GM12875 (cell line): ENCODE measurements at regions not wholly inside any gene's neighbourhood (a gene's known extent, or its start where the extent isn't known, plus 50 kb on each side); places are given as distances from the start of the nearest gene placed in this dataset.
"Not testable (repeated sequence)": the region's sequence is repeated elsewhere in the genome, so short reads cannot be mapped to it uniquely, and the experiment has no call there.

ENCODE experiments used
- H3K4me3 ChIP-seq: one replicate; pipeline ENCODE4 v1.5.1; 2011; ENCODE audit warnings: low read depth, low read length, control low read depth
- CTCF ChIP-seq: IDR thresholded peaks from 2 replicates; pipeline ENCODE4 v1.5.1; 2011; ENCODE audit warnings: low read depth, mild to moderate bottlenecking, control low read depth, inconsistent platforms, low read length, moderate library complexity, borderline replicate concordance; ENCODE audit not compliant: insufficient read depth

- no peak overlapping the region for H3K4me3 ChIP-seq
- no peak for TF ChIP-seq CTCF
These were observed 340.3 kb upstream of the TNRC6C start for GRCh38 chr17:77618173-77618572.

DNA sequence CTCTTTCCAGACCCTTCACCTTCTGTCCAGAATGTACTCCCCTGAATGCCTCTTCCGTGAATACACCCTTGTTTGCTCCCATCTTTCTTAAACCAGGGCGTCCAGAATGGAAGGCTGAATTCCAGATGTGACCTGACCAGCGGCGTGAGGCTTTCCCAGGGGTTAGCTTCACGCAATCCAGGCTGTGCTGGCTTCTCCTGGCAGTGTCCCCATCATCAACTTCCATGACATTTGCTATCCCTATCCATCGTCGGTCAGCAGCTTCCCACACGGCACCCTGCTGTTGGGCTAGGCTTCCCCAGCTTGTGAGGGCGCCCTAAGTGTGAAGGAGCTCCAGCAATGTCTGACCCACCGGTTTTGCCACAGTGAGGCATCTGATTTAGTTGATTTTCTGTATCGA, 339.8 kb upstream of the TNRC6C start:
- H3K4me3 ChIP-seq: no peak overlapping the region
- TF ChIP-seq CTCF: no peak

- no peak for TF ChIP-seq CTCF
- H3K4me3 ChIP-seq: no peak overlapping the region
These were observed 339.2 kb upstream of the TNRC6C start for GRCh38 chr17:77619326-77619725.

- H3K4me3 ChIP-seq: no peak overlapping the region
- TF ChIP-seq CTCF: no peak
These were observed 338.7 kb upstream of the TNRC6C start for GRCh38 chr17:77619851-77620250.

- no peak for TF ChIP-seq CTCF
These were observed 338.2 kb upstream of the TNRC6C start for GRCh38 chr17:77620282-77620681.

GRCh38 chr17:77622084-77622483, 336.4 kb upstream of the TNRC6C start:
- H3K4me3 ChIP-seq: not testable (repeated sequence)

More at GRCh38 chr17:77620282-77620681, 338.2 kb upstream of the TNRC6C start:
- H3K4me3 ChIP-seq: no peak overlapping the region

GRCh38 chr17:77622647-77623046, 335.9 kb upstream of the TNRC6C start:
- no peak for TF ChIP-seq CTCF
- H3K4me3 ChIP-seq: no peak overlapping the region

DNA sequence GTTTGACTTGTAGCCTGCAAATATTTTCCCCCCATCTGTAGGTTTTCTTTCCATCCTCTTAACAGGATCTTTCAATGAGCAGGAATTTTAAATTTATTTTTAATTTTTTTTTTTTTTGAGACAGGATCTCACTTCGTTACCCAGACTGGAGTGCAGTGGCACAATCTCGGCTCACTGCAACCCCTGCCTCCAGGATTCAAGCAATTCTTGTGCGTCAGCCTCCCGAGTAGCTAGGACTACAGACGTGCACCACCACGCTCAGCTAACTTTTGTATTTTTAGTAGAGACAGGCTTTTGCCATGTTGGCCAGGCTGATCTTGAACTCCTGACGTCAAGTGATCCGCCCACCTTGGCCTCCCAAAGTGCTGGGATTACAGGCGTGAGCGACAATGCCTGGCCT, 335.2 kb upstream of the TNRC6C start:
- not testable (repeated sequence) for H3K4me3 ChIP-seq
